DOHH2 (cell line): ENCODE measurements at regions not wholly inside any gene's neighbourhood (a gene's known extent, or its start where the extent isn't known, plus 50 kb on each side); places are given as distances from the start of the nearest gene placed in this dataset.

Experiments used
- EZH2phosphoT487 ChIP-seq: fragments of 200-600 bp; sonication (generic); IDR thresholded peaks from 2 replicates; pipeline ENCODE4 v1.6.1; 2017; ENCODE audit warnings: borderline replicate concordance, mild to moderate bottlenecking, antibody characterized with exemption, low read length, moderate library complexity, mixed read lengths
- TF ChIP-seq, protein P1 (sequence below): fragments of 200-600 bp; sonication (generic); IDR thresholded peaks from one replicate; pipeline ENCODE4 v1.5.1; 2014; ENCODE audit warnings: antibody characterized with exemption, mild to moderate bottlenecking, low read depth, low read length; ENCODE audit not compliant: poor library complexity, severe bottlenecking

DNA sequence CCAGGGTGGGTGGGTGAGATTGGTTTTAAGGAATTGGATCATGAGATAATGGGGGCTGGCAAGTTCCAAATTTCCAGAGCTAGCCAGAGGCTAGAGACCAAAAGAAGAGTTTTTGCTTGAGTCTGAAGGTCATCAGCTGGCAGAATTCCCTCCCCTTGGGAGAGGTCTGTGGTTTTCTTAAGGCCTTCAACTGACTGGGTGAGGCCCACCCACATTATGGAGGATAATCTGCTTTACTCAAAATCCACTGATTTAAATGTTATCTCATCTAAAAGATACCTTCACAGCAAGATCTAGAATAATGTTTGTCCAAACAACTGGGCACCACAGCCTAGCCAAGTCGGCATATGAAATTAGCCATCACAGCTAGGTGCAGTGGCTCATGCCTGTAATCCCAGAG is 156.4 kb downstream of the URB2 start:
- TF ChIP-seq, protein P1, sequence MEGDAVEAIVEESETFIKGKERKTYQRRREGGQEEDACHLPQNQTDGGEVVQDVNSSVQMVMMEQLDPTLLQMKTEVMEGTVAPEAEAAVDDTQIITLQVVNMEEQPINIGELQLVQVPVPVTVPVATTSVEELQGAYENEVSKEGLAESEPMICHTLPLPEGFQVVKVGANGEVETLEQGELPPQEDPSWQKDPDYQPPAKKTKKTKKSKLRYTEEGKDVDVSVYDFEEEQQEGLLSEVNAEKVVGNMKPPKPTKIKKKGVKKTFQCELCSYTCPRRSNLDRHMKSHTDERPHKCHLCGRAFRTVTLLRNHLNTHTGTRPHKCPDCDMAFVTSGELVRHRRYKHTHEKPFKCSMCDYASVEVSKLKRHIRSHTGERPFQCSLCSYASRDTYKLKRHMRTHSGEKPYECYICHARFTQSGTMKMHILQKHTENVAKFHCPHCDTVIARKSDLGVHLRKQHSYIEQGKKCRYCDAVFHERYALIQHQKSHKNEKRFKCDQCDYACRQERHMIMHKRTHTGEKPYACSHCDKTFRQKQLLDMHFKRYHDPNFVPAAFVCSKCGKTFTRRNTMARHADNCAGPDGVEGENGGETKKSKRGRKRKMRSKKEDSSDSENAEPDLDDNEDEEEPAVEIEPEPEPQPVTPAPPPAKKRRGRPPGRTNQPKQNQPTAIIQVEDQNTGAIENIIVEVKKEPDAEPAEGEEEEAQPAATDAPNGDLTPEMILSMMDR, result no peak
- TF ChIP-seq EZH2phosphoT487, result no peak
